ENCODE measurements at regions not wholly inside any gene's neighbourhood (a gene's known extent, or its start where the extent isn't known, plus 50 kb on each side); places are given as distances from the start of the nearest gene placed in this dataset.
"Not testable (repeated sequence)": the region's sequence is repeated elsewhere in the genome, so short reads cannot be mapped to it uniquely, and the experiment has no call there.

GRCh38 chr15:36008719-36009118 is 462.8 kb upstream of the DPH6 start:
- DNase-seq, result no peak

GRCh38 chr15:36024031-36024688 is 478.2 kb upstream of the DPH6 start:
- DNase-seq, result no peak

- no peak for DNase-seq
These were observed 480.8 kb upstream of the DPH6 start for GRCh38 chr15:36026627-36027283.

- DNase-seq, result no peak
These were observed 483.7 kb upstream of the DPH6 start for GRCh38 chr15:36029606-36030210.

- DNase-seq, result no peak
These were observed 494.1 kb upstream of the DPH6 start for GRCh38 chr15:36039996-36040572.

- DNase-seq, result not testable (repeated sequence)
These were observed 501.2 kb upstream of the DPH6 start for GRCh38 chr15:36047018-36047716.

GRCh38 chr15:36050899-36051298 is 504.9 kb upstream of the DPH6 start:
- no peak for DNase-seq

- DNase-seq, result not testable (repeated sequence)
These were observed 506.7 kb upstream of the DPH6 start for GRCh38 chr15:36052641-36053040.

GRCh38 chr15:36053746-36054145 is 507.8 kb upstream of the DPH6 start:
- no peak for DNase-seq

GRCh38 chr15:36059596-36059995 is 513.6 kb upstream of the DPH6 start:
- no peak for DNase-seq

GRCh38 chr15:36062357-36062756 is 516.4 kb upstream of the DPH6 start:
- DNase-seq, result no peak

- DNase-seq, result no peak
These were observed 512.7 kb upstream of the CDIN1 start for GRCh38 chr15:36066757-36067156.

GRCh38 chr15:36067483-36068274 is 511.7 kb upstream of the CDIN1 start:
- DNase-seq, result no peak

- DNase-seq, result no peak
These were observed 504.1 kb upstream of the CDIN1 start for GRCh38 chr15:36075333-36075732.

- no peak for DNase-seq
These were observed 500.4 kb upstream of the CDIN1 start for GRCh38 chr15:36079021-36079420.

GRCh38 chr15:36080759-36081158 is 498.7 kb upstream of the CDIN1 start:
- DNase-seq, result no peak

- no peak for DNase-seq
These were observed 489.0 kb upstream of the CDIN1 start for GRCh38 chr15:36090286-36090946.

GRCh38 chr15:36106640-36107335 is 472.6 kb upstream of the CDIN1 start:
- no peak for DNase-seq

GRCh38 chr15:36108541-36108940 is 470.9 kb upstream of the CDIN1 start:
- no peak for DNase-seq

GRCh38 chr15:36109943-36110658 is 469.3 kb upstream of the CDIN1 start:
- no peak for DNase-seq

- DNase-seq, result no peak
These were observed 468.8 kb upstream of the CDIN1 start for GRCh38 chr15:36110659-36110993.
